ENCODE measurements at regions not wholly inside any gene's neighbourhood (a gene's known extent, or its start where the extent isn't known, plus 50 kb on each side); places are given as distances from the start of the nearest gene placed in this dataset.
A peak's percentile ranks its signal among the peaks of the same experiment; 100 is the strongest.
"Not testable (repeated sequence)": the region's sequence is repeated elsewhere in the genome, so short reads cannot be mapped to it uniquely, and the experiment has no call there.

DNA sequence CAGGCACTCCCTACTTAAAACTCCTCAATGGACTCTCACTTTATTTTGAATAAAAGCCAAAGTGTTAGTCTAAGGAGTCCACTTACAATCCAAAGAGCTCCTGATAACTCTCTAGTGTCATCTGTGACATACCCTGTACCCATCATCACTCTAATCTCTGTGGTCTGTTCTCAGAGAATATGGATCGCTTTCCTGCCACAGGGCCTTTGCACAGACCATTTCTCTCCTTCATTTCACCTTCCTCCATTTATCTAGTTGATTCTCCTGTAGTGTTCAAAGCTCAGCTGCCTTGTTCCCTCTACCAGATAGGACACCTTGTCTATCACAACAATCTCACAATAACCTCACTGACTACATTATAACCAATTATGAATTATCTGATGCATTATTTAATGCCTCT is 185.4 kb upstream of the KBTBD8 start:
- no peak for DNase-seq

DNA sequence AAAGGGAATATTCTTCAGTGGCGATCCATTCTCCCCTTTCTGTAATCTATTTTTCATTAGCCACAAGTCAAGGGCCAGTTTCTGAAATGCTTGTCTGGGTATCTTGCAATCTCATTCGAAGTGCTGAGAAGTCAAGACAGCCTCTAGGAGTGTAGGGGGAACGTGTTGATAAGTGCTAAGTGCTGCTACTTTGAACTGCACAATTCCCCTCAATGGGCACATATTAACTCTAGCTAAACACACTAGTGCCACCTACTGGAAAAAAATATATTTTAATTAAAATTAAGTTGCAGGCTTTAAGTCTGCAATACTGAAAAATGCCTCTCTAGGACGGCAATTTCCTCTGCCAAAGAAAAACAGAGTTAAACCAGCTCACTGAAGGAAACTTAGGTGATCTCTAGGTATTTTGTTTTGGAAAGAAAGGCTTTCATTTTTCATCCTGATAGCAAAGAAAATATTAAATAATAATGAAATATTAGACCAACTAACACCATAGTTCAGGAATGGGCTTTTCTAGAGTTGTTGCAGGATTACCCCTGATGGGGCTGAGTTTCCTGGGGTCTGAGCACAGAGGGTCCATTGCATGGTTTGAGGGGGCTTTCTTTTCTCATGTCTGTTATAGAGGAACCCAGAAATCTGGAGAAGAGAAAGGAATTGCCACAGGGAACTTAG is 181.9 kb upstream of the KBTBD8 start:
- DNase-seq = no peak

DNA sequence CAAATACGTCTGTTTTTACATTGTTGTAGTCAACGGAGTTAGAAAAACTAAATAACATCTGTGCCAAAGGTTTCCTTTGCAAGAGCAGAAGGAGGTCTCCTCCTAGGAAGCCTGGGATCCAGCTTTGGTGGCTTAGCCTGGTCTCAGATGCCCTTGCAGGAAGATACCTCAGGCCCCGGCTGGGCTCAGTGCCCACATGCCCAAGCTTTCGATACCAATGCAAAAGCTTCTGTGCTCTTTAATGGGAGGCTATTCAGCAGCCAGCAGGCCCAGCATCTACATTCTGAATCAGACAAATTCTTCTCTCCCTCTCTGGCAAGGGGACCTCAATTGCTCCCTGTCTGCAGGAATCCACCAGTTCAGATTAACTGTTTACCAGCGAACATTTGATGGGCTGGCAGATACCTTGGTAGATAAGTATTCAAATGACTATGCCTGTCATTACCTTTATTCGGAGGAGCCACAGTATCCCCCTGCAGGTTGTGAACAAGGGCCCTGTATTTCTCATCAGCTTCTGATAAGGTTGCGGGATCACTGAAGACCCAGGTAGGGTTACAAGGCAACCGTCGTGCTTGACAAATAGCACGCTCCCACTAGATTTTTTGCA is 180.1 kb upstream of the KBTBD8 start:
- DNase-seq = no peak

DNA sequence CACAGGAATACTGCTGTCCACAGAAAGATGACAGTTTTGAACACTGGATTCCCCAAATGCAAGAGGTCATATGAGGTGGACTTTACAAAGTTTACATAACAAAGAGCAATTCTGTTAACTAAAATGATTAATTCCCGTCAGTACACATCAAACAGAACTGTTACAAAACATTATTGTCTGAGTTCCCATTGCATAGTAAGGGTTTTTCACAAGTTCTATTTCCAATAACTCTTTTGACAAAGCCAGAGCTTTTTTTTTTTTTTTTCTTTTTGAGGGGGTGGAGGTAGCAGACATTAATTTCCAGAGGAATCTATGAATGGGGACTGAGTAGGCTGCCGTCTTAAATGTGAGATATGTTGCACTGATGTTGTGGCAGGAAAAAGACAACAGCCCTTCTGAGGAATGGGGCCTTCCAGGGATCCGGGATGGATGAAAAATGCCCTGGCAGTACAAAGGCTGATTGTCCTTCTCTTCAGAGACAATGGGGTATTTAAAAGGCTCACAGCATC is 178.1 kb upstream of the KBTBD8 start:
- no peak for DNase-seq

DNA sequence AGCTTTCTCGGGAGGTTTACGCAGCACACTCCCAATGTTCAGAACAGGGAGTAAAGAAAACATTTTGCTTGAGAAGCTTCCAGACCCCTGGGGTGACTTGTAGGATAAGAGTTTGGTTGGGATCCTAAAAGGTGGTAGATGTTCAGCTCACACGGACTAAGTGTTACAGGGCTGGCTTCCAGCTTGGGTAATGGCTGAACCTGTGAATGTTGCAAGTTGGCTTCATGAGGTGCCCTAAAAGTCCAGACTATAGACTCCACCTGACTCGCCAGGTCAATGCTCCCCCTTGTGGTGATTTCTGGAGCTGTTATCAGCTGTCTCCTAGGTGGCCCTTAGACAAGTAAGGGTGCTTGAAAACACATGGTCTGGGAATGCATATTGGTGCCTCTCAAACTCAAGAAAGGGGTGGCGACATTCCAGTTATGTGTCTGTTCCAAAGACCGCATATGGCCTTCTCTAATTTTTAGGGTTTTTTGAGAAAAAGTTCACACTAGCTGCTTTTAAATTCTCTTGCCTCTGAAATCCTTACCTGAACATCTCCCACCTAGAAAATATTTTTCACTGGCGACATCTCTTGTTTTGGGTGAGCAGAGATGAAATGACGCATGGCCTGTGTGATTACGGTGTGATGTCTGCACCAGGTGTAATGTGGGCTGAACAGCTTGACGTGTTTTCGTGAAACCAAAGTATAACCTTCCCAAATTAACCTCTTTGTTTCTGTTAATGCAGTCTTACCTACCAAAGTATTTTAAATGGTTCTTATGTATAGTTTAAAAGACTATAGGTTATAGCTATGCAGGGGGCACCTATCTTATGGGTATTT is 175.7 kb upstream of the KBTBD8 start:
- DNase-seq = peak; percentile 52

DNA sequence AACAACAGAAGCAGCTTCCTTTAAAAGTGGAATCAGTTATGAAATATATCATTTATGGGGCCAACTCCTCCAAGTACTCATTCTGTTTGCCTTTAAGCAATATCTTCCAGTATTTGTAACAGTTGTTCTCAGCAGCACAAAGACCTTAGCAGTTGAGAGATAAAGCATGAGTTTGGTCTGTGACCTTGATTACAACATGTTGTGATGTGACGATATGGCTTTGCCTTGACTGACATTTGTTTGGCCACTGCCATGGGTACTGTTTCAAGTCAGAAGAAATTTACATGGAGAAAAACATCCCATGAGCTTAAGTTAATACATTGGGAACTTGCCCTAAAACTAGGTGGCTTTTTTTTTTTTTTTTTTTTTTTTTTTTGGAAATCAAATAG is 175.1 kb upstream of the KBTBD8 start:
- no peak for DNase-seq

DNA sequence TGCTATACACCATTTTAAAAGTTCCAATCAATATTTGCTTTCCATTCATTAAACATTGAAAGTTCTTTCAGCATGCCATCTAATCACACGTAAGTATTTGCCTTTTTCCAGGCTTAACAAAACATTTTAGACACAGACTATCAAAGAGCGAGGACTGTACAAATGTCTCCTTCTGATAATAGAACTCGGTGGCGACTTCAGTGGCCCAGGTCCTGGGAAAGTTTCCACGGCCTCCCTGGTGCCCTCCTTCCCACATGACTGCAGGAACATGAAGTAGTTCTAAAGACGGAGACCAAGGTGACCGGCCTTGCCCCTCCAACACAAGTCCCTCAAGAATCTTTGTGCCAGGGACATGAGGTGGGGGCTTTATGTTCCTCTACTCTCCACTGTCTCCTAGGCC is 174.6 kb upstream of the KBTBD8 start:
- DNase-seq = no peak

DNA sequence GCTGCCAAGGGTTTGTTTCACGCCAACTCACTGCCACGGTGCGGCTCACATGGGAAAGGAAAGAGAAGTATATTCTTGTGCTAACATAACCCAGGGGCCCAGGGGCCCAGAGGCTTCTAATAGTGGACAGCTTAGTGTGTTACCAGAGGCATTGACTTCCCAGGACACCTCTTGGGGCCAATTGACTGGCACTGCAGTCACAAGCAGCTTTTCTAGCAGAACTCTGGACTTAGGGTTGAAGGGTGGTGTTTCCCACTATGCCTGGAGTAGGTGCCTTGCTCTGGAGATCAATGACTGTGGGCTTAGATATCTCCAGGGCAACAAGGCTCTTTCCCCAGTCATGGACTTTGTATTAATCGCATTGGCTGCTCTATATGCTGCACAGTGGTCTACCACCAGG is 172.7 kb upstream of the KBTBD8 start:
- no peak for DNase-seq

DNA sequence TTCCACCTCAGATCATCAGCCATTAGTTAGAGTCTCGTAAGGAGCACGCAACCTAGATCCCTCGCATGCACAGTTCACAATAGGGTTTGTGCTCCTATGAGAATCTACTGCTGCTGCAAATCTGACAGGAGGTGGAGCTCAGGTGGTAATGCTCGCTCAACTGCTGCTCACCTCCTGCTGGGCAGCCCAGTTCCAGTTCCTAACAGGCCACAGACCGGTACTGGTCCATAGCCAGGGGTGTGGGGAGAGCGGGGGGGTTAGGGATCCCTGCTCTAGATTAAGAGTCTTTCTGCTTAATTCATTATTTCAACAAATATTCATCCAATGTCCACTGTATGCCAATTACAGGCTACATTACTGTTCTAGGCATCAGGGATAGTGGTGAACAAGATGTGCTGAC is 170.4 kb upstream of the KBTBD8 start:
- no peak for DNase-seq

DNA sequence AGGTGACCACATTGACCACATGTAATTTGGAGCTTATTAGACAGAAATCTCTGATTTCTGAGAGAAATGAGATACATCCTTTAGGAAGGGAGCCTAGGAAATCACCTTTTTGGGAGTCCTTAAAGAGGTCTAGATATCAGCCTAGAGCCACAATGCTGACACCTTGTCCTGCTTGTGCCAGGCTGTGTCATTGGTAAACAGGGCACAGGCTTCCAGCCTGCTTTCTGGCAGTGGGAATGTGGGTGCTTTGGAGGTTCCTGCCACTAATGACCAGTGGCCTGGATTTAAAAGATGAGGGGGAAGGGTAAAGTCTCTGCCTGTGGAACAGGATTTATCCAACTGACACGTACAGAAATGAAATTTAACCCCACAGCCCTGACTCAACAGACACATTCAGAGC is 169.8 kb upstream of the KBTBD8 start:
- DNase-seq = no peak

DNA sequence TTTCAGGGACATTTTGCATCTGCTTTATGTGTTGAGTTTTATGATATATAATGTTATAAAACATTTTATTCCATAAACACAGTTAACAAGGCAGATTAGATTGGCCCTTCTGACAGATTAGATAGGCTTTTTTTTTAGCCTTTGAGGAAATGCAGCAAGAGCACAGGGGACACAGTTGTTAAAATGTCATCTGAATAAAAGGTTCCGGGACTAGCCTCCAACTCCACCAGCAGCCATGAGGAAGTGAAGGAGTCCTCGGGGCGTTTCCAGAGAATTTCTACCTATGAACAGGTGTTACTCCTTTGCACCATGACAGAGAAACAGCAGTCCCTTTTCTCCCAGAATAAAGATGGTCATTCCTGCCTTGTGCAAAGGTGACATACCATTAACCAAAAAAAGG is 167.8 kb upstream of the KBTBD8 start:
- no peak for DNase-seq

DNA sequence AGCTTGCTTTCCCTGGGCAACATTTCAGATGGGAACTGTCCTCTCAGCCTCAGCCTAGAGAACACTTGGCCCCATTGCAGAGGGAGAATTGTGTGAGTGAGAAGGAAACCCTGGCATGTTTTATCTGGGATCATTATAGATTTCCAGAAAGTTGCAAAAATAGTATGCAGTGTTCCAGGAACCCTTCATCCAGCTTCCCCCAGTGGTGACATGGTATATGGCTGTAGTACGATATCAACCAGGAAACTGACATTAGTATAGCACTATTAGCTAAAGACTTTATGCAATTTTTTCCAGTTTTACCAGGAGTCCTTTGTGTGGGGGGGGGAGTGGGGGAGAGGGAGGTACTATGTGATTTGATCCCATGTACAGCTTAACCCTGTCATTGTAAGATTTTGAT is 166.2 kb upstream of the KBTBD8 start:
- DNase-seq = no peak

DNA sequence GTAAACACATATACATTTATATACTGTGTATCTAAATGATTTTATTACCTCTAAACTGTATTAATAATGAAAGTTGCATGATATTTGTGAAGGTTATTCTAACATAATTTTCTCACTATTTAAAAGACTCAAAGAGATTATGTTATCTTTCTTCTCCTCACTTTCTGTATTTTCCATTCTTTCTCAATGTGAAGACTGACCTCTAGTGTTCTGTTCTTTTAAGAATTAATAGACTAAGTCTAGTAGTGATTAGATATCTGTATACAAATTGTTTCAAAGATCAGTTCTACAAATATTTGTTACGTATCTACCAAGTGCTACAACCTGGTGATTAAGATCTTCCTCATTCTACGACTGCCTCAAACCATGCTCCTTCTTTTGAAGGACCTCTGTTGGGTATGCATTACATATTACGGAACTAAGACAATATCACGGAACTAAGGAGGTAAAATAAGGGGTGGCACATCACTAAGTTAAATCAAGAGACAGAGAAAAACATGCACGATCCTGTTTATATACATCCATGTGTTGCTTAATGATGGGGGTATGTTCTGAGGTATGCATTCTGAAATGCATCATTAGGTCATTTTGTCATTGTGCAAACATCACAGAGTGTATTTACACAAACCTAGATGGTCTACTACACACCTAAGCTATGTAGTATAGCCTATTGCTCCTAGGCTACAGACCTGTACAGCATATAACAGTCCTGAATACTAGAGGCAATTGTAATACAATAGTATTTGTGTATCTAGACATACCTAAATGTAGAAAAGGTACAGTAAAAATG is 161.5 kb upstream of the KBTBD8 start:
- DNase-seq = no peak

DNA sequence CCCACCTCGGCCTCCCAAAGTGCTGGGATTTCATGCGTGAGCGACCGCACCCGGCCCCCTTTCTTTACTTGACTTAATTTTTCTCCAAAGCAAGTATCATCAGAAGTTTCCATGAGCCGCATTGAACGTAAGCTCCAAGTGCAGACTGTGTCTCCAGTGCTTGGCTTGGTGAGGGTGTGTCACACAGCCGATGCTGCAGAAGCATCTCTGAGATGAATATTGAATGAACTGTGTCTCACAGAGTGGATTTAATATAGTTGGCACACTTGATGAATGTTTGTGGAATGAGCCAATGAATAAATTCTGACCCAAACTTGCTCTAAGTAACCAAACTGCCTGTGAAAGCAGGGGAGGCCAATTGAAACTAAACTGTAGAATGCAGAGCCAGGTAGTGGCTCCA is 159.4 kb upstream of the KBTBD8 start:
- DNase-seq = no peak

DNA sequence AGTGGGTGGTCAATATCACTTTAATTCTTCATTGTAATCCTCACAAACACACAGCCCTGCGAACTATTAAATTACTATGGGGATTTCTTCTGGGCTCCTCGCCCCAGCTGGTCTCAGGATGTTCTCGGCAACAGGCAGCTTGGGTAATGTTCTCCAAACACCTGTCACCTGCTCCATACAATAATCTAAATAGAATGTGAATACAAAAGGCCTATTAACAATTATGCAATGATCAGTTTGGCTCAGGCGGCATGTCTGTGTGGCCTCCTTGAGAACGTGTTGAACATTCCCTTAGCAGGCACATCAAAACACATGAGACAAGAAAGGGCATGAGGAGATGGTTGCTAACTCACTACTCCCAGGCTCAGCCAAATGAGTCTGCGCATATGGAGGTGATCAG is 158.6 kb upstream of the KBTBD8 start:
- DNase-seq = no peak

DNA sequence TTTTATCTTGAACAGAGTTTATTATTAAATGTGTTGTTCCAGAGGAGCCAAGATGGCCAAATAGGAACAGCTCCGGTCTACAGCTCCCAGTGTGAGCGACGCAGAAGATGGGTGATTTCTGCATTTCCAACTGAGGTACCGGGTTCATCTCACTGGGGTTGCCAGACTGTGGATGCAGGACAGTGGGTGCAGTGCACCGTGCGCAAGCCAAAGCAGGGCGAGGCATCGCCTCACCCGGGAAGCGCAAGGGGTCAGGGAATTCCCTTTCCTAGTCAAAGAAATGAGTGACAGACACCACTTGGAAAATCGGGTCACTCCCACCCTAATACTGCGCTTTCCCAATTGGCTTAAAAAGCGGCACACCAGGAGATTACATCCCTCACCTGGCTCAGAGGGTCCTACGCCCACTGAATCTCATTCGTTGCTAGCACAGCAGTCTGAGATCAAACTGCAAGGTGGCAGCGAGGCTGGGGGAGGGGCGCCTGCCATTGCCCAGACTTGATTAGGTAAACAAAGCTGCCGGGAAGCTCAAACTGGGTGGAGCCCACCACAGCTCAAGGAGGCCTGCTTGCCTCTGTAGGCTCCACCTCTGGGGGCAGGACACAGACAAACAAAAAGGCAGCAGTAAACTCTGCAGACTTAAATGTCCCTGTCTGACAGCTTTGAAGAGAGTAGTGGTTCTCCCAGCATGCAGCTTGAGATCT is 155.2 kb upstream of the KBTBD8 start:
- not testable (repeated sequence) for DNase-seq

DNA sequence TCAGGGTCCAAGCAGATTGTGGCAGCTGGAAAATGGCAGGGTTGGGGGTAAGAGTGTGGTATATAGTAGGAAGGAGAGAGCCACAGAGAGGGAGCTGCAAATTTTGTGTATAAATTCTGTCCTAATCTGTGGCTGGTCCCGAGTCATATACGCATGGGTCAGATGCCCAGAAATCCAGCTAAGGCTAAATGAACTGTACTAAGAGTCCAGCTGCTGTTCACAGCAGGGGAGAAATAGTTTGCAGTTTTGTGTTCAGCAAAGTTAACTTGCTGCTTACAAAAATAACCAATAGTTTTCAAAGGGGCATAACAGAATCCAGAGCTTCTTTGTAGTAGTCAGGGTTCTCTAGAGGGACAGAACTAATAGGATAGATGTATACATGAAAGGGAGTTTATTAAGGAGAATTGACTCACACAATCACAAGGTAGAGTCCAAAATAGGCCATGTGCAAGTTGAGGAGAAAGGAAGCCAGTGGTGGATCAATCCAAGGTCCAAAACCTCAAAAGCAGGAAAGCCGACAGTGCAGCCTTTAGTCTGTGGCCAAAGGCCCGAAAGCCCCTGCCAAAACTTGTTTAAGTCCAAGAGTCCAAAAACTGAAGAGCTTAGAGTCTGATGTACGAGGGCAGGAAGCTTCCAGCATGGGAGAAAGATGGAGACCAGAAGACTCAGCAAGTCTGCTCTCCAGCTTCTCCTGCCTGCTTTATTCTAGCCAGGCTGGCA is 146.1 kb upstream of the KBTBD8 start:
- no peak for DNase-seq

DNA sequence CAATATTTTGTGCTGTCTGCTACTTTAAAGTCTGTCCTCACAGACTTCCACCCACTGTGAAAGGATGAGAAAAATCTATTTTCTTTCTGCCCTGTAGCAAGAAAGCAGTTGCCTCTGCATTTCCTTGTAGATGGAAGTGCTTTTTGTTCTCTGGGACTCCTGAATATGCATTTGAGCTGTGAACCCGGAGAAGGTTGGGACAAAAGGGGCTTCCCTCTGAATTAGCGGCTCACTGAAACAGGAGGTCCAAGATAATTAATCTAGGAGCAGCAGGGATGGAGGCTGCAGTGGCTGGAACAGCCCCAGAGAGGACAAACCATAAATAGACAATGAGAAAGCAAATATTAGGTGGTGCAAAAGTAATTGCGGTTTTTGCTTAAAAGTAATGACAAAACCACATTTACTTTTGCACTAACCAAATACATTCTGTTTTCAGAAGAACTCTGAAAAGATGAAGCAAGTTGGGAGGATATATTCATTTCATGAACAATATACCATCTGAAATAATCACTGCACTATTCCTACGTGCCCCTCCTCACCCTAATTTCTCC is 143.4 kb upstream of the KBTBD8 start:
- no peak for DNase-seq

DNA sequence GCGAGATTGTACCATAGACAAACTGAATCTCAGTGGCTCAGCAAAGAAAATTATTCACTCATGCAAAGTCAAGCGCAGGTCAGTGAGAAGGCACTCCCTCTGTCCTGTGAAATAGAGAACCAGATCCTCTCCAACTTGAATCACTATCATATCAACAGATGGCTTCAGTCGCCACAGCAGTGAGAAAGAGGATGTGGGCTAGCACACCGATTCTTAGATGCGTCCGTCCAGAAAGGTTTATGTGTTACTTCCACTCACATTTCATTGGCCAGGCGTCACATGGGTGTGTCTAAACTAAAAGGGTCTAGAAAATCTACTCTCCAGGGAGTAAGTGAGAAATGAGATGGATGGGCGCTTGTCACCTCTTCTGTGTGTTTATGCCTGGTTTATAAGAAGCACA is 141.6 kb upstream of the KBTBD8 start:
- no peak for DNase-seq

DNA sequence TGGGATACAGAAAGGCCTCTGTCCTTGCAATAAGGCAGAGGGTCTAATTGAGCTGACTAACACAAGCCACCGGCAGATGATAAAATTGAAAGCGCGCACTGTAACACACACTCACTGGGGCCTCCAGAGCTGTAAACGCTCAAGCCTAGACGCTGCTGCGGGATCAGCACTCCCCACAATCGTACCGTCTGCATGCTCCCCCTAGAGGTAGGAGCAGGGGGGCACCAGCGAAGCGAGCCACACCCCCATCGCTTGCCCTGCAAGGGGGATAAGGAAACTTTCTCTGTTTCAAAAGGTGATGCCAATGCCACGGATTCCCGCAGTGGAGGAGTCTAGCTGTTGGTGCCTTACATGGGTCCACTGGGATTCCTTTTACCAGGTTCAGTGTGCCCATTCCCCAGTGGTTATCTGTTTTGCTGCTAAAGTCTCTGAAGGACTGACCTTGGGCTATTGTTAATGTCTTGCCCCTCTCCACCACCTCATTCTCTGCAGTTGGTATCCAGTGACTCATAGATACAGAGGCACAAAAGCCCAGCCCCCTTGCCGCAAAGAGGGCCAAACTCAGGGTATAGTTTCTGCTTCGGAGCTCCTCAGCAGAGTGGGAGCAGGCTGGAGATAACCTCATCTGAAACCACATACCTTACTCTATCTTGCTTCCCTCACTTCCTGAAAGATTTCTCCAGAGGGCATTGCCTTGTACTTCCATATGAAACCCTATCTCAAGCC is 139.3 kb upstream of the KBTBD8 start:
- no peak for DNase-seq

DNA sequence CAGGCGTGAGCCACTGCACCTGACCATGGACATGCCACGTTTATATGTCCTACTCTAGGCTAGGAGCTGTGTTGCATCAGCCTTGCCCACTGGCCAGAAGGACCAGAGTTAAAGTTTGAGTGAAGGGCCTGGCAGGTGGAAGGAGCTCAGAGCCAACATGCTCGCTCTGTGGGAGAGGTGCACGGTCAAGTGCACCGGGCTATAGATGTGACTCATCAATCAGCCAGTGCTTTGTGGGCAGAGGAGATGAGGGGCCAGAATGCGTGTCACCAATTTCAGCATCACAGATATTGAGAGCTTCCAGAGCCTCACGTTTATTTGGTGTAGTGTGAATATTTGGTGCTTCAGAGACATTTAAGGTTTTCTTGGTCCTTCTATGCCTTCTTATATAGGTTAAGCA is 137.3 kb upstream of the KBTBD8 start:
- DNase-seq = no peak

Data from stimulated activated naive CD4-positive, alpha-beta T cell treated with Interleukin-2 at 50 U/mL for 16 hours (primary cell).